H9 (cell line): ENCODE measurements at regions not wholly inside any gene's neighbourhood (a gene's known extent, or its start where the extent isn't known, plus 50 kb on each side); places are given as distances from the start of the nearest gene placed in this dataset.

Experiments used
- DNase-seq: peaks from one replicate; pipeline ENCODE4 v3.0.0-alpha.2; 2017
- H2AFZ ChIP-seq: one replicate; pipeline ENCODE4 v1.6.1; 2013; ENCODE audit warnings: mild to moderate bottlenecking, low read length, control low read depth, moderate library complexity
- H2AK5ac ChIP-seq: 2 replicates; pipeline ENCODE4 v1.6.1; 2013; ENCODE audit warnings: low read length, control low read depth, mixed read lengths; ENCODE audit not compliant: insufficient read length
- H2BK120ac ChIP-seq: one replicate; pipeline ENCODE4 v1.6.1; 2013; ENCODE audit warnings: low read depth, mild to moderate bottlenecking, low read length, control low read depth, inconsistent platforms; ENCODE audit not compliant: poor library complexity, severe bottlenecking
- H2BK12ac ChIP-seq: 2 replicates; pipeline ENCODE4 v1.6.1; 2013; ENCODE audit warnings: low read length, control low read depth, mixed read lengths, low read depth; ENCODE audit not compliant: insufficient read length
- H2BK15ac ChIP-seq: 2 replicates; pipeline ENCODE4 v1.6.1; 2013; ENCODE audit warnings: low read depth, low read length, control low read depth
- H2BK20ac ChIP-seq: one replicate; pipeline ENCODE4 v1.6.1; 2013; ENCODE audit warnings: low read depth, mild to moderate bottlenecking, low read length, control low read depth, inconsistent platforms; ENCODE audit not compliant: poor library complexity, severe bottlenecking
- H2BK5ac ChIP-seq: 2 replicates; pipeline ENCODE4 v1.6.1; 2013; ENCODE audit warnings: low read length, control low read depth, mixed read lengths; ENCODE audit not compliant: insufficient read length
- H3K14ac ChIP-seq: 2 replicates; pipeline ENCODE4 v1.6.1; 2013; ENCODE audit warnings: low read length, control low read depth; ENCODE audit not compliant: insufficient read depth
- H3K18ac ChIP-seq: 2 replicates; pipeline ENCODE4 v1.6.1; 2013; ENCODE audit warnings: low read depth, mild to moderate bottlenecking, mixed read lengths, low read length, control low read depth; ENCODE audit not compliant: insufficient read length
- H3K23ac ChIP-seq: 2 replicates; pipeline ENCODE4 v1.6.1; 2013; ENCODE audit warnings: low read length, control low read depth, mixed read lengths, low read depth; ENCODE audit not compliant: insufficient read length
- H3K23me2 ChIP-seq: 2 replicates; pipeline ENCODE4 v1.6.1; 2013; ENCODE audit warnings: low read depth, mild to moderate bottlenecking, mixed read lengths, low read length, control low read depth; ENCODE audit not compliant: insufficient read length, poor library complexity, severe bottlenecking
- H3K27ac ChIP-seq: 2 replicates; pipeline ENCODE4 v1.5.1; 2013; ENCODE audit warnings: low read length, control low read depth, mixed read lengths, low read depth; ENCODE audit not compliant: insufficient read length
- H3K27me3 ChIP-seq: 2 replicates; pipeline ENCODE4 v1.6.1; 2013; ENCODE audit warnings: low read length, control low read depth, inconsistent platforms; ENCODE audit not compliant: insufficient read depth
- H3K4ac ChIP-seq: 2 replicates; pipeline ENCODE4 v1.6.1; 2013; ENCODE audit warnings: low read depth, mild to moderate bottlenecking, control low read depth, inconsistent platforms, low read length, moderate library complexity
- H3K4me1 ChIP-seq: 2 replicates; pipeline ENCODE4 v1.6.1; 2013; ENCODE audit warnings: low read length, control low read depth, inconsistent platforms; ENCODE audit not compliant: insufficient read depth
- H3K4me2 ChIP-seq: 2 replicates; pipeline ENCODE4 v1.6.1; 2013; ENCODE audit warnings: low read length, control low read depth, mixed read lengths; ENCODE audit not compliant: insufficient read length, insufficient read depth
- H3K56ac ChIP-seq: 2 replicates; pipeline ENCODE4 v1.6.1; 2013; ENCODE audit warnings: low read depth, mild to moderate bottlenecking, mixed read lengths, low read length, control low read depth; ENCODE audit not compliant: insufficient read length
- H3K79me1 ChIP-seq: 2 replicates; pipeline ENCODE4 v1.6.1; 2013; ENCODE audit warnings: low read depth, mild to moderate bottlenecking, moderate library complexity, low read length, control low read depth, inconsistent platforms; ENCODE audit not compliant: insufficient read depth, poor library complexity, severe bottlenecking
- H3K79me2 ChIP-seq: 2 replicates; pipeline ENCODE4 v1.6.1; 2013; ENCODE audit warnings: low read length, control low read depth, inconsistent platforms; ENCODE audit not compliant: insufficient read depth
- H3K9ac ChIP-seq: 2 replicates; pipeline ENCODE4 v1.6.1; 2013; ENCODE audit warnings: low read length, control low read depth, mixed read lengths; ENCODE audit not compliant: insufficient read length; ENCODE audit errors: extremely low read depth
- H3K9me3 ChIP-seq: one replicate; pipeline ENCODE4 v1.6.1; 2013; ENCODE audit warnings: low read depth, low read length, inconsistent platforms; ENCODE audit not compliant: control insufficient read depth
- H3T11ph ChIP-seq: one replicate; pipeline ENCODE4 v1.6.1; 2013; ENCODE audit warnings: mild to moderate bottlenecking, low read length, control low read depth, inconsistent platforms
- H4K20me1 ChIP-seq: one replicate; pipeline ENCODE4 v1.6.1; 2013; ENCODE audit not compliant: control insufficient read depth, insufficient read length, insufficient read depth
- H4K5ac ChIP-seq: 2 replicates; pipeline ENCODE4 v1.6.1; 2013; ENCODE audit warnings: low read depth, mild to moderate bottlenecking, mixed read lengths, low read length, control low read depth; ENCODE audit not compliant: insufficient read length
- H4K8ac ChIP-seq: replicated peaks from 2 replicates; pipeline ENCODE4 v1.6.1; 2013; ENCODE audit warnings: low read length, control low read depth, mixed read lengths, low read depth; ENCODE audit not compliant: insufficient read length
- H4K91ac ChIP-seq: 2 replicates; pipeline ENCODE4 v1.6.1; 2013; ENCODE audit warnings: low read depth, mild to moderate bottlenecking, moderate library complexity, mixed read lengths, low read length, control low read depth; ENCODE audit not compliant: insufficient read length
- H3K27ac Mint-ChIP-seq, 3 experiments: 2 replicates in 2 of 3; 3 replicates in 1 of 3; pipeline ENCODE4 v1.8.0; 2020 to 2021; ENCODE audit warnings: mixed read lengths in 3 of 3, mild to moderate bottlenecking in 1 of 3, moderate library complexity in 1 of 3
- H3K27me3 Mint-ChIP-seq: 2 replicates; pipeline ENCODE4 v1.8.0; 2021; ENCODE audit warnings: low read depth, mild to moderate bottlenecking, moderate library complexity, mixed read lengths
- H3K36me3 Mint-ChIP-seq, 3 experiments: 2 replicates in 2 of 3; 3 replicates in 1 of 3; pipeline ENCODE4 v1.8.0; 2020 to 2021; ENCODE audit warnings: low read depth in 3 of 3, mixed read lengths in 3 of 3; ENCODE audit not compliant: insufficient read depth in 1 of 3
- H3K4me1 Mint-ChIP-seq, 2 experiments: 2 replicates each; pipeline ENCODE4 v1.8.0; 2020; ENCODE audit warnings: mixed read lengths in 2 of 2
- H3K4me3 Mint-ChIP-seq, 2 experiments: 2 replicates in 1 of 2; 3 replicates in 1 of 2; pipeline ENCODE4 v1.8.0; 2020 to 2021; ENCODE audit warnings: mild to moderate bottlenecking in 2 of 2, mixed read lengths in 2 of 2, moderate library complexity in 1 of 2
- H3K9me3 Mint-ChIP-seq, 2 experiments: 2 replicates in 1 of 2; 3 replicates in 1 of 2; pipeline ENCODE4 v1.8.0; 2020; ENCODE audit warnings: mild to moderate bottlenecking in 2 of 2, mixed read lengths in 2 of 2, moderate library complexity in 1 of 2
- CTCF ChIP-seq: fragments of 200-600 bp; sonication (generic); conservative IDR thresholded peaks from 3 replicates; pipeline ENCODE4 v1.8.0; 2021; ENCODE audit warnings: antibody characterized with exemption, mild to moderate bottlenecking
- WGBS: extraction: QIAGEN DNeasy Blood & Tissue Kit; methylation state at CpG from one replicate; pipeline ENCODE4 v1.1.7; 2013; ENCODE audit warnings: missing lambda C conversion rate, low lambda C conversion rate, mixed read lengths; ENCODE audit not compliant: insufficient read length; ENCODE audit errors: extremely low coverage; 5-methylcytosine and 5-hydroxymethylcytosine counted together

DNA sequence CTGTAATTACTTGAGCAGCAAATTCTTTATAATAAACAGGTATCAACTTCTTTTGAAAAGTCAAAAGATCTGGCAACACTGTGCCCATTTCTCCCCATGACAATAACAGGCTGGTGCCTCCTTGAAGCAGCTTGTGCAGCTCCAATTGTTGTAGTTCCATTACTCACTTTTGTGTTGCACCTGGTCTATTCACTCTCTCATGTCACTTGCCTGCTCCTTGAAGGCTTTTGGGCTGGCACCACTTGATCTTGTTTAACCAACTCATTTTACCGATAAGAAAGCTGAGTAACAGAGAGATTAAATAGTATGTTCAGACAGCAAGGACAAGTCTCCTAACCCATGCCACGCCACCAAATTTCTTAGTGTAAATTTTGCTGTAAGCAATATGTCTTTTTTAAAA is 314.5 kb downstream of the OSR1 start:
- Histone ChIP-seq H4K20me1 (no peaks in the 10 kb centered on the region), H3K4me1 (no peaks in the 10 kb centered on the region), H3K27ac (no peak overlapping the region), H2BK120ac (no peak overlapping the region), H2BK5ac (no peak overlapping the region), H2BK12ac (no peak overlapping the region), H2AFZ (no peak overlapping the region), H3K23ac (no peak overlapping the region), H3K4ac (no peak overlapping the region), H2BK15ac (no peak overlapping the region), H3K18ac (no peak overlapping the region), H3K9ac (no peak overlapping the region), H4K8ac (no peak overlapping the region), H3K27me3 (no peaks in the 10 kb centered on the region), H3K9me3 (no peaks in the 10 kb centered on the region), H4K5ac (no peak overlapping the region), H4K91ac (no peak overlapping the region), H2AK5ac (no peak overlapping the region), H3K79me1 (no peaks in the 10 kb centered on the region), H3K14ac (no peak overlapping the region), H3K56ac (no peak overlapping the region), H3K79me2 (no peaks in the 10 kb centered on the region), H3K4me2 (no peak overlapping the region), H3K23me2 (no peaks in the 10 kb centered on the region), H2BK20ac (no peak overlapping the region), H3T11ph (no peak overlapping the region)
- Mint-ChIP-seq H3K9me3 (no peaks in the 10 kb centered on the region), H3K27me3 (no peaks in the 10 kb centered on the region), H3K27ac (no peak overlapping the region; a peak in 1 of 7 replicates), H3K4me3 (no peak overlapping the region), H3K4me1 (peaks cover 0 to 8% of the 10 kb centered on the region in 2 experiments; a peak in 3 of 4 replicates), H3K36me3 (no peaks in the 10 kb centered on the region)
- WGBS, result no CpG with 5 or more reads among the region's 2 CpGs
- TF ChIP-seq CTCF, result no peak
- no peak for DNase-seq
